ENCODE measurements at regions not wholly inside any gene's neighbourhood (a gene's known extent, or its start where the extent isn't known, plus 50 kb on each side); places are given as distances from the start of the nearest gene placed in this dataset.
"Not testable (repeated sequence)": the region's sequence is repeated elsewhere in the genome, so short reads cannot be mapped to it uniquely, and the experiment has no call there.

- DNase-seq = no peak
- WGBS (ENCODE audit: insufficient coverage) = 100% methylated on average over 1 of the region's 6 CpGs
- Histone ChIP-seq H3K27ac (ENCODE audit: low read length) (no peak overlapping the region), H3K4me1 (ENCODE audit: control insufficient read depth, insufficient read depth, low read length) (no peaks in the 10 kb centered on the region), H3K27me3 (ENCODE audit: control insufficient read depth, insufficient read depth, low read length) (no peaks in the 10 kb centered on the region), H3K9me3 (replicated peaks; ENCODE audit: control insufficient read depth, low read depth, low read length) (no peaks in the 10 kb centered on the region), H3K36me3 (ENCODE audit: control insufficient read depth, insufficient read depth, low read length) (no peaks in the 10 kb centered on the region), H3K4me3 (ENCODE audit: low read length) (no peak overlapping the region)
Measured at GRCh38 chr5:143923634-143924266, 111.8 kb downstream of the HMHB1 start.

- WGBS (ENCODE audit: insufficient coverage) = no CpG with 5 or more reads among the region's 4 CpGs
- peak; percentile 82 for DNase-seq
- no peak overlapping the region for H3K27ac ChIP-seq (ENCODE audit: low read length)
- H3K9me3 ChIP-seq (replicated peaks; ENCODE audit: control insufficient read depth, low read depth, low read length) = no peaks in the 10 kb centered on the region
- H3K4me3 ChIP-seq (ENCODE audit: low read length) = no peak overlapping the region
- H3K36me3 ChIP-seq (ENCODE audit: control insufficient read depth, insufficient read depth, low read length) = no peaks in the 10 kb centered on the region
- no peaks in the 10 kb centered on the region for H3K27me3 ChIP-seq (ENCODE audit: control insufficient read depth, insufficient read depth, low read length)
- no peaks in the 10 kb centered on the region for H3K4me1 ChIP-seq (ENCODE audit: control insufficient read depth, insufficient read depth, low read length)
Measured at GRCh38 chr5:143924311-143924978, 112.5 kb downstream of the HMHB1 start.

GRCh38 chr5:143924979-143925325, 113.0 kb downstream of the HMHB1 start:
- DNase-seq; H3K36me3 ChIP-seq (ENCODE audit: control insufficient read depth, insufficient read depth, low read length); H3K4me3 ChIP-seq (ENCODE audit: low read length); H3K27me3 ChIP-seq (ENCODE audit: control insufficient read depth, insufficient read depth, low read length); H3K9me3 ChIP-seq (replicated peaks; ENCODE audit: control insufficient read depth, low read depth, low read length); H3K4me1 ChIP-seq (ENCODE audit: control insufficient read depth, insufficient read depth, low read length); H3K27ac ChIP-seq (ENCODE audit: low read length): not testable (repeated sequence)
- 100% methylated on average over 1 of the region's 3 CpGs for WGBS (ENCODE audit: insufficient coverage)

- Histone ChIP-seq H3K27ac (ENCODE audit: low read length) (no peak overlapping the region), H3K4me3 (ENCODE audit: low read length) (no peak overlapping the region), H3K36me3 (ENCODE audit: control insufficient read depth, insufficient read depth, low read length) (no peaks in the 10 kb centered on the region), H3K4me1 (ENCODE audit: control insufficient read depth, insufficient read depth, low read length) (peaks cover 11% of the 10 kb centered on the region), H3K27me3 (ENCODE audit: control insufficient read depth, insufficient read depth, low read length) (no peaks in the 10 kb centered on the region), H3K9me3 (replicated peaks; ENCODE audit: control insufficient read depth, low read depth, low read length) (no peaks in the 10 kb centered on the region)
- DNase-seq = no peak
Measured at GRCh38 chr5:143929486-143929885, 117.5 kb downstream of the HMHB1 start.

- Histone ChIP-seq H3K27ac (ENCODE audit: low read length) (no peak overlapping the region), H3K27me3 (ENCODE audit: control insufficient read depth, insufficient read depth, low read length) (no peaks in the 10 kb centered on the region), H3K4me3 (ENCODE audit: low read length) (no peak overlapping the region), H3K9me3 (replicated peaks; ENCODE audit: control insufficient read depth, low read depth, low read length) (no peaks in the 10 kb centered on the region), H3K36me3 (ENCODE audit: control insufficient read depth, insufficient read depth, low read length) (no peaks in the 10 kb centered on the region), H3K4me1 (ENCODE audit: control insufficient read depth, insufficient read depth, low read length) (peaks cover 11% of the 10 kb centered on the region)
- DNase-seq = no peak
Measured at GRCh38 chr5:143930561-143930960, 118.6 kb downstream of the HMHB1 start.

- DNase-seq = peak; percentile 62
- Histone ChIP-seq H3K27ac (ENCODE audit: low read length) (no peak overlapping the region), H3K36me3 (ENCODE audit: control insufficient read depth, insufficient read depth, low read length) (no peaks in the 10 kb centered on the region), H3K9me3 (replicated peaks; ENCODE audit: control insufficient read depth, low read depth, low read length) (no peaks in the 10 kb centered on the region), H3K4me3 (ENCODE audit: low read length) (no peak overlapping the region), H3K27me3 (ENCODE audit: control insufficient read depth, insufficient read depth, low read length) (no peaks in the 10 kb centered on the region), H3K4me1 (ENCODE audit: control insufficient read depth, insufficient read depth, low read length) (peaks cover 11% of the 10 kb centered on the region)
- WGBS (ENCODE audit: insufficient coverage) = 59% methylated on average over 3 of the region's 4 CpGs
Measured at GRCh38 chr5:143931476-143931875, 119.5 kb downstream of the HMHB1 start.

- no peak overlapping the region for H3K27ac ChIP-seq (ENCODE audit: low read length)
- WGBS (ENCODE audit: insufficient coverage) = 80% methylated on average over 1 of the region's 1 CpG
Measured at GRCh38 chr5:143931986-143932385, 120.0 kb downstream of the HMHB1 start.

GRCh38 chr5:143932584-143932983, 120.6 kb downstream of the HMHB1 start:
- Histone ChIP-seq H3K9me3 (replicated peaks; ENCODE audit: control insufficient read depth, low read depth, low read length) (no peaks in the 10 kb centered on the region), H3K4me3 (ENCODE audit: low read length) (no peak overlapping the region), H3K27me3 (ENCODE audit: control insufficient read depth, insufficient read depth, low read length) (no peaks in the 10 kb centered on the region), H3K4me1 (ENCODE audit: control insufficient read depth, insufficient read depth, low read length) (peaks cover 11% of the 10 kb centered on the region), H3K36me3 (ENCODE audit: control insufficient read depth, insufficient read depth, low read length) (no peaks in the 10 kb centered on the region), H3K27ac (ENCODE audit: low read length) (no peak overlapping the region)
- no peak for DNase-seq
- WGBS (ENCODE audit: insufficient coverage) = 100% methylated on average over 1 of the region's 1 CpG

More at GRCh38 chr5:143931986-143932385, 120.0 kb downstream of the HMHB1 start:
- Histone ChIP-seq H3K4me1 (ENCODE audit: control insufficient read depth, insufficient read depth, low read length) (peaks cover 11% of the 10 kb centered on the region), H3K9me3 (replicated peaks; ENCODE audit: control insufficient read depth, low read depth, low read length) (no peaks in the 10 kb centered on the region), H3K36me3 (ENCODE audit: control insufficient read depth, insufficient read depth, low read length) (no peaks in the 10 kb centered on the region), H3K4me3 (ENCODE audit: low read length) (no peak overlapping the region), H3K27me3 (ENCODE audit: control insufficient read depth, insufficient read depth, low read length) (no peaks in the 10 kb centered on the region)
- no peak for DNase-seq

- H3K27ac ChIP-seq (ENCODE audit: low read length) = no peak overlapping the region
- no peaks in the 10 kb centered on the region for H3K9me3 ChIP-seq (replicated peaks; ENCODE audit: control insufficient read depth, low read depth, low read length)
- DNase-seq = no peak
- no peak overlapping the region for H3K4me3 ChIP-seq (ENCODE audit: low read length)
- peaks cover 11% of the 10 kb centered on the region for H3K4me1 ChIP-seq (ENCODE audit: control insufficient read depth, insufficient read depth, low read length)
- 17% methylated on average over 1 of the region's 3 CpGs for WGBS (ENCODE audit: insufficient coverage)
- H3K27me3 ChIP-seq (ENCODE audit: control insufficient read depth, insufficient read depth, low read length) = no peaks in the 10 kb centered on the region
- no peaks in the 10 kb centered on the region for H3K36me3 ChIP-seq (ENCODE audit: control insufficient read depth, insufficient read depth, low read length)
Measured at GRCh38 chr5:143933451-143933850, 121.5 kb downstream of the HMHB1 start.

- no CpG with 5 or more reads among the region's 2 CpGs for WGBS (ENCODE audit: insufficient coverage)
- DNase-seq = no peak
- Histone ChIP-seq H3K9me3 (replicated peaks; ENCODE audit: control insufficient read depth, low read depth, low read length) (no peaks in the 10 kb centered on the region), H3K27ac (ENCODE audit: low read length) (no peak overlapping the region), H3K36me3 (ENCODE audit: control insufficient read depth, insufficient read depth, low read length) (no peaks in the 10 kb centered on the region), H3K4me3 (ENCODE audit: low read length) (no peak overlapping the region), H3K4me1 (ENCODE audit: control insufficient read depth, insufficient read depth, low read length) (peaks cover 11% of the 10 kb centered on the region), H3K27me3 (ENCODE audit: control insufficient read depth, insufficient read depth, low read length) (no peaks in the 10 kb centered on the region)
Measured at GRCh38 chr5:143934821-143935220, 122.9 kb downstream of the HMHB1 start.

GRCh38 chr5:143938230-143938629, 126.3 kb downstream of the HMHB1 start:
- Histone ChIP-seq H3K27me3 (ENCODE audit: control insufficient read depth, insufficient read depth, low read length) (no peaks in the 10 kb centered on the region), H3K4me3 (ENCODE audit: low read length) (no peak overlapping the region), H3K4me1 (ENCODE audit: control insufficient read depth, insufficient read depth, low read length) (no peaks in the 10 kb centered on the region), H3K36me3 (ENCODE audit: control insufficient read depth, insufficient read depth, low read length) (no peaks in the 10 kb centered on the region), H3K27ac (ENCODE audit: low read length) (no peak overlapping the region), H3K9me3 (replicated peaks; ENCODE audit: control insufficient read depth, low read depth, low read length) (peaks cover 7% of the 10 kb centered on the region)
- no peak for DNase-seq

All from muscle of leg (tissue), 3 donors.